PFSK-1 (cell line): ENCODE measurements at regions not wholly inside any gene's neighbourhood (a gene's known extent, or its start where the extent isn't known, plus 50 kb on each side); places are given as distances from the start of the nearest gene placed in this dataset.

Experiments
- POLR2AphosphoS5 ChIP-seq: IDR thresholded peaks from 2 replicates; pipeline ENCODE4 v1.6.1; 2012; ENCODE audit warnings: low read depth, mild to moderate bottlenecking, control low read depth, low read length, moderate library complexity
- TAF1 ChIP-seq: IDR thresholded peaks from 2 replicates; pipeline ENCODE4 v1.6.1; 2012; ENCODE audit warnings: low read length, control low read depth, borderline replicate concordance; ENCODE audit not compliant: insufficient read depth

DNA sequence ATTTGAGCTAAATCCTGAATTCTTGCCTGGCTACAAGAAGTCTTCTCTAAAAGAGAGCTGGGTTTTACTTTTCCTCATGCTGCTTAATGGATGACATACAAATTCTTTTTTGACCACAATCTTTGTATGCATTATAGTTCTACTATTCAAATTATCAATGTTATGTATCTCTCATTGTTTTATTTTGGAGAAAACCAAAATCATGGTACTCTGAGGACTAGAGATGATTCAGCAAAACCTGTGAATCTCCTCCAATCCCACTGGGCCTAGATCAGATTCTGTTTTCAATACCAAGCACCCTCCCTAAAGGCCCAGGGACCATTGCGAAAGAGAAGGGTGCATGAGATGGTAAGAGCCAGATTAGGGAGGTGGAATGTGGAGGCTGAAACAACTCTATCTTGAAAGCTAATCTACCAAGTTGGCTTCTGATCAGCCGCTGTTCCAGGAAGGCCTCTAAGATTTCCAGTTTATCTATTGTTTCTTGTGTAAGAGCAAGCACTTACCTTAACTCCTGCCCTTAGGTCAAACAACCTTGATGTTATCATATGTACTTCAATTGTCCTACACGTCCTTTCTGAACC, 547.2 kb downstream of the PLPP3 start:
- TF ChIP-seq TAF1 (no peak), POLR2AphosphoS5 (no peak)
